PC-9 (cell line): ENCODE measurements at regions not wholly inside any gene's neighbourhood (a gene's known extent, or its start where the extent isn't known, plus 50 kb on each side); places are given as distances from the start of the nearest gene placed in this dataset.

ENCODE experiments used
- BruUV-seq: library from RNA; stranded (reverse); fragments of 400-500 nt; replicated peaks from 2 replicates; lab custom pipeline; 2021; lab: Mats Ljungman, UMichigan
- CTCF ChIA-PET: fragments of 300-600 bp; sonication (Branson Sonifier 250); formaldehyde crosslinking; loops from one replicate; lab custom pipeline; 2022; ENCODE audit warnings: antibody characterized with exemption; lab: Charles Lee
- POLR2A ChIA-PET: fragments of 300-600 bp; sonication (Branson Sonifier 250); formaldehyde crosslinking; loops from one replicate; lab custom pipeline; 2022; ENCODE audit warnings: antibody characterized with exemption; ENCODE audit not compliant: unreplicated experiment; lab: Charles Lee
- DNase-seq, 2 experiments: peaks; one replicate each; pipeline versions ENCODE4 v3.0.0 to v3.0.0-alpha.2; 2015 to 2022; ENCODE audit warnings: mixed read lengths in 1 of 2
- H2AFZ ChIP-seq: fragments of 200-600 bp; sonication (generic); 2 replicates; pipeline ENCODE4 v1.8.1; 2017; ENCODE audit warnings: antibody characterized with exemption
- H3F3A ChIP-seq: fragments of 200-600 bp; sonication (generic); 2 replicates; pipeline ENCODE4 v1.8.1; 2017; ENCODE audit warnings: antibody characterized with exemption, mild to moderate bottlenecking, low read depth; ENCODE audit not compliant: insufficient read depth
- H3K27ac ChIP-seq: fragments of 200-600 bp; sonication (generic); 2 replicates; pipeline ENCODE4 v1.6.1; 2016; ENCODE audit warnings: mixed run types
- H3K27me3 ChIP-seq: fragments of 200-600 bp; sonication (generic); 2 replicates; pipeline ENCODE4 v1.6.1; 2016; ENCODE audit warnings: low read depth, mixed run types; ENCODE audit not compliant: insufficient read depth
- H3K36me3 ChIP-seq: fragments of 200-600 bp; sonication (generic); 2 replicates; pipeline ENCODE4 v1.6.1; 2016; ENCODE audit warnings: low read depth, mixed run types
- H3K4me1 ChIP-seq: fragments of 200-600 bp; sonication (generic); replicated peaks from 2 replicates; pipeline ENCODE4 v1.6.1; 2016; ENCODE audit warnings: mixed run types; ENCODE audit not compliant: insufficient read depth
- H3K4me2 ChIP-seq: fragments of 200-600 bp; sonication (generic); 2 replicates; pipeline ENCODE4 v1.6.1; 2017; ENCODE audit warnings: mixed run types
- H3K4me3 ChIP-seq: fragments of 200-600 bp; sonication (generic); 2 replicates; pipeline ENCODE4 v1.6.1; 2016; ENCODE audit warnings: mixed run types
- H3K79me2 ChIP-seq: fragments of 200-600 bp; sonication (generic); 2 replicates; pipeline ENCODE4 v1.6.1; 2017; ENCODE audit warnings: low read depth, mixed run types
- H3K9me2 ChIP-seq: fragments of 200-600 bp; sonication (generic); 2 replicates; pipeline ENCODE4 v1.8.1; 2017; ENCODE audit warnings: mild to moderate bottlenecking; ENCODE audit not compliant: insufficient read depth
- H3K9me3 ChIP-seq: fragments of 200-600 bp; sonication (generic); 2 replicates; pipeline ENCODE4 v1.8.1; 2016; ENCODE audit warnings: low read depth; ENCODE audit not compliant: insufficient read depth
- H4K20me1 ChIP-seq: fragments of 200-600 bp; sonication (generic); 2 replicates; pipeline ENCODE4 v1.8.1; 2017; ENCODE audit not compliant: insufficient read depth
- EZH2 ChIP-seq: fragments of 200-600 bp; sonication (generic); IDR thresholded peaks from 2 replicates; pipeline ENCODE4 v1.8.0; 2017; ENCODE audit warnings: antibody characterized with exemption, low read depth
- intact Hi-C: fragments of 100-400 bp; cut with micrococcal nuclease; formaldehyde crosslinking; loops from one replicate; pipeline ENCODE4 v1.10.0; 2022; ENCODE audit not compliant: unreplicated experiment
- TF ChIP-seq, protein P1 (sequence below): fragments of 200-600 bp; sonication (generic); conservative IDR thresholded peaks from 2 replicates; pipeline ENCODE4 v1.6.1; 2017; ENCODE audit warnings: mixed run types, antibody characterized with exemption, mild to moderate bottlenecking, moderate library complexity

DNA sequence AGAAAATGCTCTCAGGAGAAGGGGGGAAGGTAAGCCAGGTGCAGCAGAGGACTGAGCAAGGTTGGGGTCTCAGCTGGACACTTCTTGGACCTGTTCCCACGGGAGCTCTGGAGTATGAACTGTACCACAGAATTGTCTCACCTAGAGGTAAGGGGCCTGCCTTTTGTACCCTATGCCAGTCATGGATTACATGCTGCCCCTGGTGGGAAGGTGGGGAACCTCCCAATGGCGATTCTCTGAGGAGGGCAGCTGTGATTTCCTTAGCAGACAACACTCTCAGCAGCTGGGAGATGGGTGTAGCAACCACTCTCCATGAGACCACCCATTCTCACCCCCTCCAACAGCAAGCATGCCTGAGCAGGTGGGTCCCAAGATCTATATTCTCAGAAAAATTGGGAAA lies 329.4 kb upstream of the CTNNB1 start:
- ChIA-PET CTCF (no interaction called here), POLR2A (interaction anchor here (0.5 kb wide), 1 partner anchor 329 kb away, joined by 3 read pairs; the partner anchor contains the start of gene CTNNB1)
- H3K4me2 ChIP-seq, result no peak overlapping the region
- no peaks in the 10 kb centered on the region for H3K9me2 ChIP-seq
- no peaks in the 10 kb centered on the region for H4K20me1 ChIP-seq
- H2AFZ ChIP-seq, result no peak overlapping the region
- H3K27me3 ChIP-seq, result no peaks in the 10 kb centered on the region
- no peak overlapping the region for H3K4me3 ChIP-seq
- H3K4me1 ChIP-seq, result no peaks in the 10 kb centered on the region
- DNase-seq, result no peak
- no peaks in the 10 kb centered on the region for H3K36me3 ChIP-seq
- no peaks in the 10 kb centered on the region for H3K9me3 ChIP-seq
- H3K79me2 ChIP-seq, result no peaks in the 10 kb centered on the region
- no peak for TF ChIP-seq EZH2
- TF ChIP-seq, protein P1, sequence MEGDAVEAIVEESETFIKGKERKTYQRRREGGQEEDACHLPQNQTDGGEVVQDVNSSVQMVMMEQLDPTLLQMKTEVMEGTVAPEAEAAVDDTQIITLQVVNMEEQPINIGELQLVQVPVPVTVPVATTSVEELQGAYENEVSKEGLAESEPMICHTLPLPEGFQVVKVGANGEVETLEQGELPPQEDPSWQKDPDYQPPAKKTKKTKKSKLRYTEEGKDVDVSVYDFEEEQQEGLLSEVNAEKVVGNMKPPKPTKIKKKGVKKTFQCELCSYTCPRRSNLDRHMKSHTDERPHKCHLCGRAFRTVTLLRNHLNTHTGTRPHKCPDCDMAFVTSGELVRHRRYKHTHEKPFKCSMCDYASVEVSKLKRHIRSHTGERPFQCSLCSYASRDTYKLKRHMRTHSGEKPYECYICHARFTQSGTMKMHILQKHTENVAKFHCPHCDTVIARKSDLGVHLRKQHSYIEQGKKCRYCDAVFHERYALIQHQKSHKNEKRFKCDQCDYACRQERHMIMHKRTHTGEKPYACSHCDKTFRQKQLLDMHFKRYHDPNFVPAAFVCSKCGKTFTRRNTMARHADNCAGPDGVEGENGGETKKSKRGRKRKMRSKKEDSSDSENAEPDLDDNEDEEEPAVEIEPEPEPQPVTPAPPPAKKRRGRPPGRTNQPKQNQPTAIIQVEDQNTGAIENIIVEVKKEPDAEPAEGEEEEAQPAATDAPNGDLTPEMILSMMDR, result no peak; the same call in 1 of the 2 replicates
- intact Hi-C loops, result no loop called here
- BruUV-seq, result no TSS peak
- no peaks in the 10 kb centered on the region for H3F3A ChIP-seq
- no peak overlapping the region for H3K27ac ChIP-seq

GRCh38 chr3:40871394-40871793 lies 327.9 kb upstream of the CTNNB1 start:
- no peak overlapping the region for H3K4me3 ChIP-seq
- DNase-seq, result no peak
- no peak overlapping the region for H3K27ac ChIP-seq
- no peaks in the 10 kb centered on the region for H3K4me1 ChIP-seq
- no peaks in the 10 kb centered on the region for H4K20me1 ChIP-seq
- H3K36me3 ChIP-seq, result no peaks in the 10 kb centered on the region
- no peak overlapping the region for H2AFZ ChIP-seq
- no peaks in the 10 kb centered on the region for H3K9me2 ChIP-seq
- H3K4me2 ChIP-seq, result no peak overlapping the region
- ChIA-PET POLR2A (no interaction called here), CTCF (no interaction called here)
- H3K9me3 ChIP-seq, result no peaks in the 10 kb centered on the region
- no peak for TF ChIP-seq EZH2
- TF ChIP-seq, protein P1, result no peak
- no peaks in the 10 kb centered on the region for H3K27me3 ChIP-seq
- BruUV-seq, result no TSS peak
- no peaks in the 10 kb centered on the region for H3K79me2 ChIP-seq
- no peaks in the 10 kb centered on the region for H3F3A ChIP-seq
- intact Hi-C loops, result no loop called here

- CTCF ChIA-PET, result no interaction called here
Measured at GRCh38 chr3:40872258-40872920, 326.9 kb upstream of the CTNNB1 start.

More at GRCh38 chr3:40872258-40872920, 326.9 kb upstream of the CTNNB1 start:
- DNase-seq, result no peak
- no peak for TF ChIP-seq EZH2
- TF ChIP-seq, protein P1, result no peak
- Histone ChIP-seq H3K4me3 (no peak overlapping the region), H3K27ac (no peak overlapping the region), H3K9me3 (no peaks in the 10 kb centered on the region), H2AFZ (no peak overlapping the region), H3K36me3 (no peaks in the 10 kb centered on the region), H3K4me1 (no peaks in the 10 kb centered on the region), H4K20me1 (no peaks in the 10 kb centered on the region), H3F3A (no peaks in the 10 kb centered on the region), H3K4me2 (no peak overlapping the region), H3K27me3 (no peaks in the 10 kb centered on the region), H3K9me2 (no peaks in the 10 kb centered on the region), H3K79me2 (no peaks in the 10 kb centered on the region)
- POLR2A ChIA-PET, result no interaction called here
- intact Hi-C loops, result no loop called here
- BruUV-seq, result no TSS peak
